ENCODE measurements at regions not wholly inside any gene's neighbourhood (a gene's known extent, or its start where the extent isn't known, plus 50 kb on each side); places are given as distances from the start of the nearest gene placed in this dataset.

DNA sequence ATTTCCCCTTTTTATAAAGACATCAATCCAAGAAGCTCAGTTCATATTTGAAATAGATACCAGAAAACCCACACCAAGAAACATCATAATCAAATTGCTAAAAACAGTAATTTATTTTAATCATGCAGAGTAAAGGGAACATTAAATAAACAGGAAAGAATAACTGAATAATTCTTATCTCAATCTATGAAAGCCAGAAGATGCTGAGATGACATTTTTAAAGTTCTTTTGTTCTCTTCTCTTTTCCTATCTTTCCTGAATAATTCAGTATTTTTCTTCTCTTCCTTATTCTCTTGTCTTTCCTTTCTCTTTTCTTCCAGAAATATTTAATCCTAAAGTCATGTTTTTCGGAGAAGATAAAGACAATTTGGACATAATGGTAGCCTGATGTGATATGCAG, 259.0 kb upstream of the OPRM1 start:
- no CpG with 5 or more reads among the region's 1 CpG for WGBS (ENCODE audit: extremely low coverage, insufficient read length, low lambda C conversion rate)
- H3K4me3 Mint-ChIP-seq = no peak overlapping the region
- H2AK5ac ChIP-seq (ENCODE audit: insufficient read length, low read length) = no peak overlapping the region
- H3K4me1 ChIP-seq (ENCODE audit: insufficient read depth, low read length) = no peaks in the 10 kb centered on the region
- H4K5ac ChIP-seq (ENCODE audit: insufficient read length, low read depth, low read length) = no peak overlapping the region
- peaks cover 3 to 6% (median 5%) of the 10 kb centered on the region in 3 experiments; a peak in 4 of 7 replicates for H3K36me3 Mint-ChIP-seq (ENCODE audit: insufficient read depth in 1 of 3, low read depth in 3 of 3)
- no peak overlapping the region for H2BK15ac ChIP-seq (ENCODE audit: low read depth, low read length)
- H4K8ac ChIP-seq (replicated peaks; ENCODE audit: insufficient read length, low read depth, low read length) = no peak overlapping the region
- H3K18ac ChIP-seq (ENCODE audit: insufficient read length, low read depth, low read length) = no peak overlapping the region
- H4K91ac ChIP-seq (ENCODE audit: insufficient read length, low read depth, low read length) = no peak overlapping the region
- H3K9ac ChIP-seq (ENCODE audit: extremely low read depth, insufficient read length, low read length) = no peak overlapping the region
- H2AFZ ChIP-seq (ENCODE audit: low read length) = no peak overlapping the region
- H3K4ac ChIP-seq (ENCODE audit: low read depth, low read length) = no peak overlapping the region
- H3K9me3 Mint-ChIP-seq = peaks cover 6 to 7% of the 10 kb centered on the region in 2 experiments
- TF ChIP-seq, protein P1, sequence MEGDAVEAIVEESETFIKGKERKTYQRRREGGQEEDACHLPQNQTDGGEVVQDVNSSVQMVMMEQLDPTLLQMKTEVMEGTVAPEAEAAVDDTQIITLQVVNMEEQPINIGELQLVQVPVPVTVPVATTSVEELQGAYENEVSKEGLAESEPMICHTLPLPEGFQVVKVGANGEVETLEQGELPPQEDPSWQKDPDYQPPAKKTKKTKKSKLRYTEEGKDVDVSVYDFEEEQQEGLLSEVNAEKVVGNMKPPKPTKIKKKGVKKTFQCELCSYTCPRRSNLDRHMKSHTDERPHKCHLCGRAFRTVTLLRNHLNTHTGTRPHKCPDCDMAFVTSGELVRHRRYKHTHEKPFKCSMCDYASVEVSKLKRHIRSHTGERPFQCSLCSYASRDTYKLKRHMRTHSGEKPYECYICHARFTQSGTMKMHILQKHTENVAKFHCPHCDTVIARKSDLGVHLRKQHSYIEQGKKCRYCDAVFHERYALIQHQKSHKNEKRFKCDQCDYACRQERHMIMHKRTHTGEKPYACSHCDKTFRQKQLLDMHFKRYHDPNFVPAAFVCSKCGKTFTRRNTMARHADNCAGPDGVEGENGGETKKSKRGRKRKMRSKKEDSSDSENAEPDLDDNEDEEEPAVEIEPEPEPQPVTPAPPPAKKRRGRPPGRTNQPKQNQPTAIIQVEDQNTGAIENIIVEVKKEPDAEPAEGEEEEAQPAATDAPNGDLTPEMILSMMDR (conservative IDR thresholded peaks at IDR 0.05) = no peak
- no peak overlapping the region for H3K56ac ChIP-seq (ENCODE audit: insufficient read length, low read depth, low read length)
- no peak overlapping the region for H3K27ac Mint-ChIP-seq
- no peaks in the 10 kb centered on the region for H3K79me1 ChIP-seq (ENCODE audit: insufficient read depth, low read depth, low read length, poor library complexity, severe bottlenecking)
- no peak overlapping the region for H2BK12ac ChIP-seq (ENCODE audit: insufficient read length, low read depth, low read length)
- H2BK5ac ChIP-seq (ENCODE audit: insufficient read length, low read length) = no peak overlapping the region
- H3K9me3 ChIP-seq (ENCODE audit: control insufficient read depth, low read depth, low read length) = no peaks in the 10 kb centered on the region
- no peak overlapping the region for H2BK20ac ChIP-seq (ENCODE audit: low read depth, low read length, poor library complexity, severe bottlenecking)
- no peaks in the 10 kb centered on the region for H3K23me2 ChIP-seq (ENCODE audit: insufficient read length, low read depth, low read length, poor library complexity, severe bottlenecking)
- H3K79me2 ChIP-seq (ENCODE audit: insufficient read depth, low read length) = no peaks in the 10 kb centered on the region
- no peaks in the 10 kb centered on the region for H3K27me3 ChIP-seq (ENCODE audit: insufficient read depth, low read length)
- H3K23ac ChIP-seq (ENCODE audit: insufficient read length, low read depth, low read length) = no peak overlapping the region
- no peak overlapping the region for H3K14ac ChIP-seq (ENCODE audit: insufficient read depth, low read length)
- no peak overlapping the region for H2BK120ac ChIP-seq (ENCODE audit: low read depth, low read length, poor library complexity, severe bottlenecking)
- H3K4me1 Mint-ChIP-seq = no peaks in the 10 kb centered on the region
- H3K27me3 Mint-ChIP-seq (ENCODE audit: low read depth) = no peaks in the 10 kb centered on the region
- H4K20me1 ChIP-seq (ENCODE audit: control insufficient read depth, insufficient read depth, insufficient read length) = no peaks in the 10 kb centered on the region
- no peak for DNase-seq
- H3K27ac ChIP-seq (ENCODE audit: insufficient read length, low read depth, low read length) = no peak overlapping the region
- no peak overlapping the region for H3T11ph ChIP-seq (ENCODE audit: low read length)
- no peak overlapping the region for H3K4me2 ChIP-seq (ENCODE audit: insufficient read depth, insufficient read length, low read length)
